A549 (cell line): ENCODE measurements at regions not wholly inside any gene's neighbourhood (a gene's known extent, or its start where the extent isn't known, plus 50 kb on each side); places are given as distances from the start of the nearest gene placed in this dataset.

Source experiments
- ATAC-seq, 2 experiments: fragments of 200-7000 bp in 1 of 2; fragments of >200 bp in 1 of 2; cut with Nextera tagmentation in 1 of 2; cut with Tn5 transposase in 1 of 2; 3 replicates each; pipeline versions ENCODE4 v1.8.0 to v1.9.1; 2018 to 2020; ENCODE audit warnings: mild to moderate bottlenecking in 1 of 2, moderate library complexity in 1 of 2
- CTCF ChIA-PET: fragments of 300-600 bp; sonication (Branson Sonifier 250); formaldehyde crosslinking; extraction: SDS; loops from one replicate; lab custom pipeline; 2021; ENCODE audit warnings: antibody characterized with exemption, inconsistent platforms; lab: Yijun Ruan, JAX
- POLR2A ChIA-PET: fragments of 350-600 bp; formaldehyde crosslinking; extraction: SDS; loops from one replicate; lab custom pipeline; 2021; ENCODE audit warnings: antibody characterized with exemption, inconsistent platforms; lab: Yijun Ruan, JAX
- DNase-seq, 2 experiments: peaks; one replicate each; pipeline versions ENCODE4 v3.0.0 to v3.0.0-alpha.2; 2011 to 2016; ENCODE audit warnings: low read depth in 1 of 2, low spot score in 1 of 2
- FAIRE-seq: peaks from 2 replicates; lab custom pipeline; 2011; peaks lifted over from hg19 to GRCh38; lab: Jason Lieb, UNC
- H3K27ac ChIP-seq, 2 experiments: fragments of >200 bp; sonication (Bioruptor Twin); formaldehyde crosslinking; 3 replicates each; pipeline ENCODE4 v1.5.1; 2016 to 2017
- H3K4me1 ChIP-seq: fragments of >200 bp; sonication (Bioruptor Twin); formaldehyde crosslinking; 3 replicates; pipeline ENCODE4 v1.6.1; 2016
- H3K4me2 ChIP-seq: fragments of >200 bp; sonication (Bioruptor Twin); formaldehyde crosslinking; 3 replicates; pipeline ENCODE4 v1.6.1; 2016
- H3K4me3 ChIP-seq: fragments of >200 bp; sonication (Bioruptor Twin); formaldehyde crosslinking; 3 replicates; pipeline ENCODE4 v1.5.1; 2016
- H3K9me3 ChIP-seq: fragments of >200 bp; sonication (Bioruptor Twin); formaldehyde crosslinking; 3 replicates; pipeline ENCODE4 v1.6.1; 2016
- CBX2 ChIP-seq: fragments of 200-600 bp; sonication (generic); IDR thresholded peaks from 2 replicates; pipeline ENCODE4 v1.6.1; 2016; ENCODE audit warnings: low read depth, mild to moderate bottlenecking, borderline replicate concordance
- CEBPB ChIP-seq, 2 experiments: fragments of >200 bp in 1 of 2; sonication (Bioruptor Twin) in 1 of 2; formaldehyde crosslinking in 1 of 2; IDR thresholded peaks; 2 replicates each; pipeline ENCODE4 v1.6.1; 2012 to 2016
- EHF ChIP-seq: fragments of 250-450 bp; sonication (Bioruptor Pico); IDR thresholded peaks from 2 replicates; pipeline ENCODE4 v1.5.0; 2020; ENCODE audit warnings: mild to moderate bottlenecking
- EHMT2 ChIP-seq: fragments of 200-600 bp; sonication (generic); IDR thresholded peaks from 2 replicates; pipeline ENCODE4 v1.6.1; 2016; ENCODE audit warnings: antibody characterized with exemption, low read depth, mild to moderate bottlenecking, moderate library complexity
- EP300 ChIP-seq, 2 experiments: fragments of >200 bp; sonication (Bioruptor Twin); formaldehyde crosslinking; IDR thresholded peaks; 2 replicates in 1 of 2; 3 replicates in 1 of 2; pipeline ENCODE4 v1.6.1; 2016 to 2017
- ESRRA ChIP-seq: fragments of 150-350 bp; IDR thresholded peaks from 2 replicates; pipeline ENCODE4 v1.6.1; 2014; ENCODE audit warnings: mild to moderate bottlenecking, low read length, borderline replicate concordance
- FOSB ChIP-seq: fragments of 250-450 bp; sonication (Bioruptor Pico); IDR thresholded peaks from 2 replicates; pipeline ENCODE4 v1.5.0; 2020; ENCODE audit warnings: mild to moderate bottlenecking, moderate library complexity
- HEYL ChIP-seq: fragments of 250-450 bp; sonication (Bioruptor Pico); IDR thresholded peaks from 2 replicates; pipeline ENCODE4 v1.8.0; 2021; ENCODE audit warnings: mild to moderate bottlenecking, moderate library complexity
- HOXA7 ChIP-seq: fragments of 250-450 bp; sonication (Bioruptor Pico); IDR thresholded peaks from 2 replicates; pipeline ENCODE4 v1.5.0; 2020; ENCODE audit warnings: mild to moderate bottlenecking, moderate library complexity
- HOXB13 ChIP-seq: fragments of 250-450 bp; sonication (Bioruptor Pico); IDR thresholded peaks from 2 replicates; pipeline ENCODE4 v1.5.0; 2020; ENCODE audit warnings: low read depth, mild to moderate bottlenecking, moderate library complexity
- HOXB5 ChIP-seq: fragments of 250-450 bp; sonication (Bioruptor Pico); IDR thresholded peaks from 2 replicates; pipeline ENCODE4 v1.5.0; 2020; ENCODE audit warnings: mild to moderate bottlenecking, moderate library complexity
- JUN ChIP-seq, 2 experiments: fragments of >200 bp; sonication (Bioruptor Twin); formaldehyde crosslinking; IDR thresholded peaks; 2 replicates in 1 of 2; 3 replicates in 1 of 2; pipeline ENCODE4 v1.6.1; 2016 to 2017
- KDM1A ChIP-seq: fragments of 200-600 bp; sonication (generic); IDR thresholded peaks from 2 replicates; pipeline ENCODE4 v1.6.1; 2016; ENCODE audit warnings: low read depth, mild to moderate bottlenecking
- MAFK ChIP-seq: fragments of 450-650 bp; IDR thresholded peaks from 2 replicates; pipeline ENCODE4 v1.6.1; 2014; ENCODE audit not compliant: partially characterized antibody
- MAZ ChIP-seq: fragments of 150-350 bp; IDR thresholded peaks from 2 replicates; pipeline ENCODE4 v1.6.1; 2014; ENCODE audit warnings: antibody characterized with exemption, low read depth, low read length, borderline replicate concordance
- MYC ChIP-seq: IDR thresholded peaks from 2 replicates; pipeline ENCODE4 v1.6.1; 2012; ENCODE audit warnings: mild to moderate bottlenecking, inconsistent platforms, low read length, improper control_type of control experiment, borderline replicate concordance
- NFE2L2 ChIP-seq: fragments of 150-350 bp; conservative IDR thresholded peaks from 2 replicates; pipeline ENCODE4 v1.6.1; 2014; ENCODE audit warnings: low read length
- NPAS2 ChIP-seq: fragments of 250-450 bp; sonication (Bioruptor Pico); IDR thresholded peaks from 2 replicates; pipeline ENCODE4 v1.8.0; 2022; ENCODE audit warnings: mild to moderate bottlenecking, moderate library complexity, borderline replicate concordance
- POLR2A ChIP-seq: IDR thresholded peaks from 2 replicates; pipeline ENCODE4 v1.6.1; 2012; ENCODE audit warnings: mild to moderate bottlenecking, low read length
- SMC3 ChIP-seq: fragments of >200 bp; sonication (Bioruptor Twin); formaldehyde crosslinking; IDR thresholded peaks from 3 replicates; pipeline ENCODE4 v1.6.1; 2018; ENCODE audit warnings: inconsistent platforms
- TFCP2L1 ChIP-seq: fragments of 250-450 bp; sonication (Bioruptor Pico); IDR thresholded peaks from 2 replicates; pipeline ENCODE4 v1.5.0; 2021; ENCODE audit warnings: mild to moderate bottlenecking
- ZC3H11A ChIP-seq: fragments of 450-650 bp; IDR thresholded peaks from 2 replicates; pipeline ENCODE4 v1.6.1; 2014; ENCODE audit warnings: antibody characterized with exemption, mild to moderate bottlenecking
- WGBS: methylation state at CpG from one replicate; pipeline ENCODE4 v1.1.6; 2017; ENCODE audit errors: missing lambda C conversion rate; 5-methylcytosine and 5-hydroxymethylcytosine counted together
- TF ChIP-seq, protein P1 (sequence below): IDR thresholded peaks from 2 replicates; pipeline ENCODE4 v1.6.1; 2012
- TF ChIP-seq, protein P2 (sequence below): fragments of >200 bp; sonication (Bioruptor Twin); formaldehyde crosslinking; IDR thresholded peaks from 3 replicates; pipeline ENCODE4 v1.6.1; 2016
- TF ChIP-seq, protein P3 (sequence below): fragments of >200 bp; sonication (Bioruptor Twin); formaldehyde crosslinking; IDR thresholded peaks from 2 replicates; pipeline ENCODE4 v1.6.1; 2016
- TF ChIP-seq, protein P4 (sequence below): fragments of 250-450 bp; sonication (Bioruptor Pico); IDR thresholded peaks from 2 replicates; pipeline ENCODE4 v1.5.0; 2021; ENCODE audit warnings: mild to moderate bottlenecking, moderate library complexity, borderline replicate concordance
- TF ChIP-seq, protein P5 (sequence below): fragments of 200-600 bp; sonication (generic); IDR thresholded peaks from 2 replicates; pipeline ENCODE4 v1.6.1; 2016; ENCODE audit warnings: antibody characterized with exemption, mild to moderate bottlenecking, moderate library complexity

DNA sequence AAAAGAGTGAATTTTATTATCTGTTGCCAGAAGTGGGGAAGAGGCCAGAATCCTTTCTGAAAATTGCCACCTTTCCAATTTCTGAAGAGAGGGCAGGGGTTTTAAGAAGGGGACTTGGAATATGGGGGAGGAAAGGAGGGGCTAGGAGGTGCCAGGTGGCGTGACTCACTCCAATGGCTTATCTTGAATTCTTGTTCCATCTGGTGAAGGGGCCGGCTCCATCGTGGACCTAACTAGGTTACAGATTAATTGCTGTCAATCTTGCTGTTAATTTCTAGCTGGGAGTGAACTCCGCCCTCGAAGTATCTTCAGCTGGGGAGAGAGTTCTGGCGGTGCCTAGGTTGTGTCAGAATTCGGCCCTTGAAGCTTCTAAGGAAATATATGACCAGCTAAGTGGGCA is 138.7 kb downstream of the YTHDC2 start:
- Histone ChIP-seq H3K4me2 (no peak overlapping the region), H3K27ac (no peak overlapping the region), H3K9me3 (no peaks in the 10 kb centered on the region), H3K4me3 (no peak overlapping the region), H3K4me1 (no peaks in the 10 kb centered on the region)
- WGBS = 24% methylated on average over 7 of the region's 7 CpGs
- FAIRE-seq (no peak), DNase-seq (no peak), ATAC-seq (no peak)
- CTCF ChIA-PET = interaction anchor here (1.2 kb wide), 1 partner anchor 798 kb away, joined by 3 read pairs; no protein-coding TSS in a partner anchor
- TF ChIP-seq HOXA7 (no peak), EHMT2 (no peak), ESRRA (no peak), JUN (IDR thresholded peaks at IDR 0.05) (no peak), POLR2A (no peak), CEBPB (IDR thresholded peaks at IDR 0.05) (no peak), KDM1A (no peak), HOXB13 (CRISPR knock-in tag) (no peak), FOSB (CRISPR knock-in tag) (no peak), NPAS2 (CRISPR knock-in tag) (no peak), EP300 (IDR thresholded peaks at IDR 0.05) (no peak)
- TF ChIP-seq, protein P1, sequence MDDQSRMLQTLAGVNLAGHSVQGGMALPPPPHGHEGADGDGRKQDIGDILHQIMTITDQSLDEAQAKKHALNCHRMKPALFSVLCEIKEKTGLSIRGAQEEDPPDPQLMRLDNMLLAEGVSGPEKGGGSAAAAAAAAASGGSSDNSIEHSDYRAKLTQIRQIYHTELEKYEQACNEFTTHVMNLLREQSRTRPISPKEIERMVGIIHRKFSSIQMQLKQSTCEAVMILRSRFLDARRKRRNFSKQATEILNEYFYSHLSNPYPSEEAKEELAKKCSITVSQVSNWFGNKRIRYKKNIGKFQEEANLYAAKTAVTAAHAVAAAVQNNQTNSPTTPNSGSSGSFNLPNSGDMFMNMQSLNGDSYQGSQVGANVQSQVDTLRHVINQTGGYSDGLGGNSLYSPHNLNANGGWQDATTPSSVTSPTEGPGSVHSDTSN = no peak
- TF ChIP-seq, protein P2, sequence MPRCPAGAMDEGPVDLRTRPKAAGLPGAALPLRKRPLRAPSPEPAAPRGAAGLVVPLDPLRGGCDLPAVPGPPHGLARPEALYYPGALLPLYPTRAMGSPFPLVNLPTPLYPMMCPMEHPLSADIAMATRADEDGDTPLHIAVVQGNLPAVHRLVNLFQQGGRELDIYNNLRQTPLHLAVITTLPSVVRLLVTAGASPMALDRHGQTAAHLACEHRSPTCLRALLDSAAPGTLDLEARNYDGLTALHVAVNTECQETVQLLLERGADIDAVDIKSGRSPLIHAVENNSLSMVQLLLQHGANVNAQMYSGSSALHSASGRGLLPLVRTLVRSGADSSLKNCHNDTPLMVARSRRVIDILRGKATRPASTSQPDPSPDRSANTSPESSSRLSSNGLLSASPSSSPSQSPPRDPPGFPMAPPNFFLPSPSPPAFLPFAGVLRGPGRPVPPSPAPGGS = no peak
- POLR2A ChIA-PET = no interaction called here

DNA sequence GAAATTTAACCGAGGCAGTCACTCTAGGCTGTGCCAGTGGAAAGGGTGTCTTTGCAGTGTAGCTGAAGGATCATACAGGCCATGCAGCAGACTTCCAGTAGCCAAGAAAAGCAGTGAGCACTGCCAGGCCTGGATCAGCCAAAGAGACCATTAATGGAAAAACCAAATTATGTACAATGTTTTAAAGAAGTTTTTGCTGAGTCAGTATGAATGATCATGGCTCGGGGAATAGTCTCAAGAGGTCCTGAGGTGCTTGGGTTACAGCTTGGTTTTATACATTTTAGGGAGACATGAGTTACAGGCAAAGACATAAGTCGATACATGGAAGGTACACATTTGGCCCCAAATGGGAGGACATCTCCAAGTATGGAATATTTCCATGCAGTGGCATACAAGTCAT is 141.3 kb downstream of the YTHDC2 start:
- DNase-seq (no peak), FAIRE-seq (no peak), ATAC-seq (no peak)
- H3K27ac ChIP-seq = no peak overlapping the region
- CTCF ChIA-PET = interaction anchor here (1.3 kb wide), 1 partner anchor 10 kb away, joined by 4 read pairs; no protein-coding TSS in a partner anchor
- POLR2A ChIA-PET = no interaction called here
- H3K4me1 ChIP-seq = no peaks in the 10 kb centered on the region
- no peak overlapping the region for H3K4me2 ChIP-seq
- H3K9me3 ChIP-seq = no peaks in the 10 kb centered on the region
- TF ChIP-seq, protein P3, sequence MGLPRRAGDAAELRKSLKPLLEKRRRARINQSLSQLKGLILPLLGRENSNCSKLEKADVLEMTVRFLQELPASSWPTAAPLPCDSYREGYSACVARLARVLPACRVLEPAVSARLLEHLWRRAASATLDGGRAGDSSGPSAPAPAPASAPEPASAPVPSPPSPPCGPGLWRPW = no peak
- TF ChIP-seq MAFK = peak; percentile 88
- no peak overlapping the region for H3K4me3 ChIP-seq
- WGBS = 33% methylated on average over 3 of the region's 3 CpGs

DNA sequence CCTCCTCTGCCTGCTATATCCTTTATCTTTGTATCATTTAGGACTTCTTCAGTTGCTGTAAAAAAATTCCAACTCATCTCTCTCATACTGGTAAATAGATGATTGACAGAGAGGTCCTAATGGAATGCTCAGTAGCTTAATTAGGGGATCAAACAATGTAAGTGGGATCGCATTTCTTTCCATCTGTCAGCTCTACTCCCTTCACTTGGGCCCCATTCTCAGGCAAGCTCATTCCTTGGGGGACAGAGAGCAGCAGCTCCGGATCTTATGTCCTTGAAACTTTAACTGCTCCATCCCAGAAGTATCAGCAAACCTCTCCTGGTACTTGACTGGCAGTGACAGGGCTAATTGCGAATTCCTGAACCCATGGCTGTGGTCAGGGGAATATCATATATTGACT is 146.7 kb downstream of the YTHDC2 start:
- H3K4me1 ChIP-seq = no peaks in the 10 kb centered on the region
- WGBS = 3% methylated on average over 2 of the region's 3 CpGs
- CTCF ChIA-PET = interaction anchor here (1.4 kb wide), 1 partner anchor 48 kb away, joined by 4 read pairs; no protein-coding TSS in a partner anchor
- H3K9me3 ChIP-seq = no peaks in the 10 kb centered on the region
- H3K4me2 ChIP-seq = no peak overlapping the region
- H3K4me3 ChIP-seq = no peak overlapping the region
- DNase-seq (no peak), FAIRE-seq (no peak), ATAC-seq (no peak)
- POLR2A ChIA-PET = no interaction called here
- no peak overlapping the region for H3K27ac ChIP-seq
- no peak for TF ChIP-seq HOXB5 (CRISPR knock-in tag)
- no peak for TF ChIP-seq SMC3
- TF ChIP-seq, protein P3 = no peak
- no peak for TF ChIP-seq ZC3H11A
- TF ChIP-seq, protein P4, sequence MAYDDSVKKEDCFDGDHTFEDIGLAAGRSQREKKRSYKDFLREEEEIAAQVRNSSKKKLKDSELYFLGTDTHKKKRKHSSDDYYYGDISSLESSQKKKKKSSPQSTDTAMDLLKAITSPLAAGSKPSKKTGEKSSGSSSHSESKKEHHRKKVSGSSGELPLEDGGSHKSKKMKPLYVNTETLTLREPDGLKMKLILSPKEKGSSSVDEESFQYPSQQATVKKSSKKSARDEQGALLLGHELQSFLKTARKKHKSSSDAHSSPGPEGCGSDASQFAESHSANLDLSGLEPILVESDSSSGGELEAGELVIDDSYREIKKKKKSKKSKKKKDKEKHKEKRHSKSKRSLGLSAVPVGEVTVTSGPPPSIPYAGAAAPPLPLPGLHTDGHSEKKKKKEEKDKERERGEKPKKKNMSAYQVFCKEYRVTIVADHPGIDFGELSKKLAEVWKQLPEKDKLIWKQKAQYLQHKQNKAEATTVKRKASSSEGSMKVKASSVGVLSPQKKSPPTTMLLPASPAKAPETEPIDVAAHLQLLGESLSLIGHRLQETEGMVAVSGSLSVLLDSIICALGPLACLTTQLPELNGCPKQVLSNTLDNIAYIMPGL = no peak
- no peak for TF ChIP-seq NFE2L2
- TF ChIP-seq CBX2 = no peak
- no peak for TF ChIP-seq MYC
- no peak for TF ChIP-seq MAZ
- no peak for TF ChIP-seq HOXA7
- no peak for TF ChIP-seq HEYL (CRISPR knock-in tag)
- no peak for TF ChIP-seq TFCP2L1 (CRISPR knock-in tag)
- TF ChIP-seq EP300 (IDR thresholded peaks at IDR 0.05) = no peak
- TF ChIP-seq EHF (CRISPR knock-in tag) = no peak
- TF ChIP-seq KDM1A = no peak
- no peak for TF ChIP-seq JUN (IDR thresholded peaks at IDR 0.05)
- TF ChIP-seq, protein P5, sequence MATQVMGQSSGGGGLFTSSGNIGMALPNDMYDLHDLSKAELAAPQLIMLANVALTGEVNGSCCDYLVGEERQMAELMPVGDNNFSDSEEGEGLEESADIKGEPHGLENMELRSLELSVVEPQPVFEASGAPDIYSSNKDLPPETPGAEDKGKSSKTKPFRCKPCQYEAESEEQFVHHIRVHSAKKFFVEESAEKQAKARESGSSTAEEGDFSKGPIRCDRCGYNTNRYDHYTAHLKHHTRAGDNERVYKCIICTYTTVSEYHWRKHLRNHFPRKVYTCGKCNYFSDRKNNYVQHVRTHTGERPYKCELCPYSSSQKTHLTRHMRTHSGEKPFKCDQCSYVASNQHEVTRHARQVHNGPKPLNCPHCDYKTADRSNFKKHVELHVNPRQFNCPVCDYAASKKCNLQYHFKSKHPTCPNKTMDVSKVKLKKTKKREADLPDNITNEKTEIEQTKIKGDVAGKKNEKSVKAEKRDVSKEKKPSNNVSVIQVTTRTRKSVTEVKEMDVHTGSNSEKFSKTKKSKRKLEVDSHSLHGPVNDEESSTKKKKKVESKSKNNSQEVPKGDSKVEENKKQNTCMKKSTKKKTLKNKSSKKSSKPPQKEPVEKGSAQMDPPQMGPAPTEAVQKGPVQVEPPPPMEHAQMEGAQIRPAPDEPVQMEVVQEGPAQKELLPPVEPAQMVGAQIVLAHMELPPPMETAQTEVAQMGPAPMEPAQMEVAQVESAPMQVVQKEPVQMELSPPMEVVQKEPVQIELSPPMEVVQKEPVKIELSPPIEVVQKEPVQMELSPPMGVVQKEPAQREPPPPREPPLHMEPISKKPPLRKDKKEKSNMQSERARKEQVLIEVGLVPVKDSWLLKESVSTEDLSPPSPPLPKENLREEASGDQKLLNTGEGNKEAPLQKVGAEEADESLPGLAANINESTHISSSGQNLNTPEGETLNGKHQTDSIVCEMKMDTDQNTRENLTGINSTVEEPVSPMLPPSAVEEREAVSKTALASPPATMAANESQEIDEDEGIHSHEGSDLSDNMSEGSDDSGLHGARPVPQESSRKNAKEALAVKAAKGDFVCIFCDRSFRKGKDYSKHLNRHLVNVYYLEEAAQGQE = no peak
